ENCODE measurements at regions not wholly inside any gene's neighbourhood (a gene's known extent, or its start where the extent isn't known, plus 50 kb on each side); places are given as distances from the start of the nearest gene placed in this dataset.

- intact Hi-C loops (cut with micrococcal nuclease) = no loop called here
- Mint-ChIP-seq H3K9me3 (no peaks in the 10 kb centered on the region), H3K4me1 (ENCODE audit: low read depth) (peaks cover 11% of the 10 kb centered on the region), H3K4me3 (no peak overlapping the region), H3K27me3 (ENCODE audit: insufficient read depth) (no peaks in the 10 kb centered on the region), H3K27ac (no peak overlapping the region), H3K36me3 (ENCODE audit: low read depth) (peaks cover 43% of the 10 kb centered on the region)
- DNase-seq (ENCODE audit: low spot score) = no peak
Observed at GRCh38 chr13:30359991-30360390, 52.6 kb upstream of the KATNAL1 start.

DNA sequence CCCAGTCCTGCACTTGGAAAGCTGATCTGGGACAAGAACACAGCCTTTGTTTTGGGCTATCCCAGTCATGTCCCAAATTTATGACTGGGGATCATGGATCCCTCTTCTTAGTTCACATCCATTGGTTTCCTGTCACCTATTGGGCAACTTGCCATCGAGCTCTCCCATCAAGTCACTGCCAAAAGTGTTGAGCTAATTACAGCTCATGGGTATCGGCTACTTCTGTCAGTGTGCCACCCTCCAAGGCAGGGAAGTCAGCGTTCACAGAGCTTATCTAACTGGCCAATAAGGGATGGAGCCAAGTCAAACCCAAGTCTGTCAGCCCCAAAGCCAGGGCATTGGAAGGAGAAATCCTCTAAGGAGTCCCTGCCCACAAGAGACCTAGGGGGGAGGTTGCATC lies 53.2 kb upstream of the KATNAL1 start:
- H3K36me3 Mint-ChIP-seq (ENCODE audit: low read depth) = peaks cover 43% of the 10 kb centered on the region
- no peak overlapping the region for H3K27ac Mint-ChIP-seq
- H3K9me3 Mint-ChIP-seq = no peaks in the 10 kb centered on the region
- intact Hi-C loops (cut with micrococcal nuclease) = no loop called here
- H3K4me3 Mint-ChIP-seq = no peak overlapping the region
- no peak for DNase-seq (ENCODE audit: low spot score)
- no peaks in the 10 kb centered on the region for H3K27me3 Mint-ChIP-seq (ENCODE audit: insufficient read depth)
- peaks cover 10% of the 10 kb centered on the region for H3K4me1 Mint-ChIP-seq (ENCODE audit: low read depth)

GRCh38 chr13:30362005-30362788 lies 54.8 kb upstream of the KATNAL1 start:
- intact Hi-C loops (cut with micrococcal nuclease) = no loop called here
- no peak overlapping the region for H3K27ac Mint-ChIP-seq
- H3K27me3 Mint-ChIP-seq (ENCODE audit: insufficient read depth) = no peaks in the 10 kb centered on the region
- H3K4me1 Mint-ChIP-seq (ENCODE audit: low read depth) = peaks cover 13% of the 10 kb centered on the region
- no peaks in the 10 kb centered on the region for H3K9me3 Mint-ChIP-seq
- no peak overlapping the region for H3K4me3 Mint-ChIP-seq
- peaks cover 48% of the 10 kb centered on the region for H3K36me3 Mint-ChIP-seq (ENCODE audit: low read depth)
- DNase-seq (ENCODE audit: low spot score) = no peak

DNA sequence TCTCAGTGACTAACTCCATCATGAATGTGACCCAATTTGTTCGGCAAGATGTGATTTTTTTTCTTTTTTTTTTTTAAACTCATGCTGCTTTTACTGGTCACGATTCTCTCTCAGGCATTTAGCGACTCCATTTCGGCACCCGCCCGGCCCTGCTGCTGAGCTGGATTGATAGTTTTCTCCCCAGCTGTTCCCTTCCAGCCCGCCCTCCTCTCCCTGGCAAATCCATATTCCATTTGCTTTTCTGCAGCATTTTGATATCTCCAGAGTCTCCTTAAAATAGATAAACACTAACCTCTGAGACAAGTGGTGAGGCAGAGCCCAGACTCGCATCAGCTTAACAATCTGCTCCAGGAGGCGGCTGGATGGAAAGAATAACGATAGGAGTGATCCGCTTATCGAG lies 55.5 kb upstream of the KATNAL1 start:
- no peak for DNase-seq (ENCODE audit: low spot score)
- Mint-ChIP-seq H3K4me3 (no peak overlapping the region), H3K27ac (peak overlapping the region; percentile 1), H3K9me3 (no peaks in the 10 kb centered on the region), H3K27me3 (ENCODE audit: insufficient read depth) (no peaks in the 10 kb centered on the region), H3K36me3 (ENCODE audit: low read depth) (peaks cover 44% of the 10 kb centered on the region), H3K4me1 (ENCODE audit: low read depth) (peaks cover 13% of the 10 kb centered on the region)
- intact Hi-C loops (cut with micrococcal nuclease) = no loop called here

- no peaks in the 10 kb centered on the region for H3K9me3 Mint-ChIP-seq
- H3K36me3 Mint-ChIP-seq (ENCODE audit: low read depth) = peaks cover 44% of the 10 kb centered on the region
- no peak overlapping the region for H3K4me3 Mint-ChIP-seq
- no peaks in the 10 kb centered on the region for H3K27me3 Mint-ChIP-seq (ENCODE audit: insufficient read depth)
- H3K27ac Mint-ChIP-seq = no peak overlapping the region
- intact Hi-C loops (cut with micrococcal nuclease) = no loop called here
- no peak for DNase-seq (ENCODE audit: low spot score)
- peaks cover 16% of the 10 kb centered on the region for H3K4me1 Mint-ChIP-seq (ENCODE audit: low read depth)
Observed at GRCh38 chr13:30363725-30364124, 56.4 kb upstream of the KATNAL1 start.

GRCh38 chr13:30364133-30364532 lies 56.8 kb upstream of the KATNAL1 start:
- DNase-seq (ENCODE audit: low spot score) = no peak
- H3K27me3 Mint-ChIP-seq (ENCODE audit: insufficient read depth) = no peaks in the 10 kb centered on the region
- H3K9me3 Mint-ChIP-seq = no peaks in the 10 kb centered on the region
- no peak overlapping the region for H3K27ac Mint-ChIP-seq
- peaks cover 46% of the 10 kb centered on the region for H3K36me3 Mint-ChIP-seq (ENCODE audit: low read depth)
- H3K4me3 Mint-ChIP-seq = no peak overlapping the region
- intact Hi-C loops (cut with micrococcal nuclease) = no loop called here
- peaks cover 20% of the 10 kb centered on the region for H3K4me1 Mint-ChIP-seq (ENCODE audit: low read depth)

GRCh38 chr13:30364876-30365275 lies 57.4 kb upstream of the UBE2L5 start:
- intact Hi-C loops (cut with micrococcal nuclease) = no loop called here
- Mint-ChIP-seq H3K36me3 (ENCODE audit: low read depth) (peaks cover 43% of the 10 kb centered on the region), H3K27me3 (ENCODE audit: insufficient read depth) (no peaks in the 10 kb centered on the region), H3K4me3 (no peak overlapping the region), H3K27ac (no peak overlapping the region), H3K4me1 (ENCODE audit: low read depth) (peaks cover 26% of the 10 kb centered on the region), H3K9me3 (no peaks in the 10 kb centered on the region)
- DNase-seq (ENCODE audit: low spot score) = no peak

GRCh38 chr13:30366088-30366487 lies 56.2 kb upstream of the UBE2L5 start:
- Mint-ChIP-seq H3K4me3 (no peak overlapping the region), H3K9me3 (no peaks in the 10 kb centered on the region), H3K4me1 (ENCODE audit: low read depth) (peaks cover 36% of the 10 kb centered on the region), H3K27ac (no peak overlapping the region), H3K27me3 (ENCODE audit: insufficient read depth) (no peaks in the 10 kb centered on the region), H3K36me3 (ENCODE audit: low read depth) (peaks cover 40% of the 10 kb centered on the region)
- DNase-seq (ENCODE audit: low spot score) = no peak
- intact Hi-C loops (cut with micrococcal nuclease) = no loop called here

DNA sequence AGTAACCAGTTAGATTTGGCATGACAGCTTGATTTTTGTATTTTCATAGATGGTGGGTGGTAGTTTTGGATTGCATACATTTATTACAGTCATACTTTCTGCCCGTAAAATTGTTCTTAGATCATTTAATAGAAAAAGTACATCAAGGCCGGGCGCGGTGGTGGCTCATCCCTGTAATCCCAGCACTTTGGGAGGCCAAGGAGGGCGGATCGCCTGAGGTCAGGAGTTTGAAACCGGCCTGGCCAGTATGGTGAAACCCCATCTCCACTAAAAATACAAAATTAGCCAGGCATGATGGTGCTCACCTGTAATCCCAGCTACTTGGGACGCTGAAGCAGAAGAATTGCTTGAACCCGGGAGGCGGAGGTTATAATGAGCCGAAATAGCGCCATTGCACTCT lies 55.0 kb upstream of the UBE2L5 start:
- Mint-ChIP-seq H3K36me3 (ENCODE audit: low read depth) (peaks cover 38% of the 10 kb centered on the region), H3K27ac (no peak overlapping the region), H3K9me3 (no peaks in the 10 kb centered on the region), H3K4me1 (ENCODE audit: low read depth) (peaks cover 48% of the 10 kb centered on the region), H3K27me3 (ENCODE audit: insufficient read depth) (no peaks in the 10 kb centered on the region), H3K4me3 (no peak overlapping the region)
- no peak for DNase-seq (ENCODE audit: low spot score)
- intact Hi-C loops (cut with micrococcal nuclease) = no loop called here

DNA sequence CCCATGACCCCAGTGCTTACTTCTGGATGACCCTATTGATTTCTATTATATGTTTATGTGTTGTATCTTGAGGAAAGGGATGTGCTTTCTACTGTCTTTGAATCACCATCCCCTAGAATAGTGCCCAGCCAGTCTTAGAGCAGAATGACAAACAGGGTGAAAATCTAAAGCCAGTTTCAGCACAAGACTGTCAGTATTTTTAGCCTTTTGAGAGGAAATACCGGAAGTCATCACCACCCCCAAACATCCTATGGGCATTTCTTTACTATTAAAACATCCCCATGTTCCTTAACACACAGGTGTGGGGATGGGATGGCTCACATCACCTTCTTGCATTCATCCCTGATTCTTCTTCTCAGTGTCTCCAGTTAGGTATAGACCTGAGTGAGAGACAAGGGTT lies 52.1 kb upstream of the UBE2L5 start:
- H3K4me3 Mint-ChIP-seq = peak overlapping the region; percentile 25
- intact Hi-C loops (cut with micrococcal nuclease) = loop anchor here (2.0 to 10.0 kb wide), 7 partner anchors 205 to 775 kb away; partner anchors contain the start of gene SLC7A1
- H3K27ac Mint-ChIP-seq = peak overlapping the region; percentile 53
- peaks cover 41% of the 10 kb centered on the region for H3K36me3 Mint-ChIP-seq (ENCODE audit: low read depth)
- H3K9me3 Mint-ChIP-seq = no peaks in the 10 kb centered on the region
- no peak for DNase-seq (ENCODE audit: low spot score)
- H3K4me1 Mint-ChIP-seq (ENCODE audit: low read depth) = peaks cover 76% of the 10 kb centered on the region
- no peaks in the 10 kb centered on the region for H3K27me3 Mint-ChIP-seq (ENCODE audit: insufficient read depth)

DNA sequence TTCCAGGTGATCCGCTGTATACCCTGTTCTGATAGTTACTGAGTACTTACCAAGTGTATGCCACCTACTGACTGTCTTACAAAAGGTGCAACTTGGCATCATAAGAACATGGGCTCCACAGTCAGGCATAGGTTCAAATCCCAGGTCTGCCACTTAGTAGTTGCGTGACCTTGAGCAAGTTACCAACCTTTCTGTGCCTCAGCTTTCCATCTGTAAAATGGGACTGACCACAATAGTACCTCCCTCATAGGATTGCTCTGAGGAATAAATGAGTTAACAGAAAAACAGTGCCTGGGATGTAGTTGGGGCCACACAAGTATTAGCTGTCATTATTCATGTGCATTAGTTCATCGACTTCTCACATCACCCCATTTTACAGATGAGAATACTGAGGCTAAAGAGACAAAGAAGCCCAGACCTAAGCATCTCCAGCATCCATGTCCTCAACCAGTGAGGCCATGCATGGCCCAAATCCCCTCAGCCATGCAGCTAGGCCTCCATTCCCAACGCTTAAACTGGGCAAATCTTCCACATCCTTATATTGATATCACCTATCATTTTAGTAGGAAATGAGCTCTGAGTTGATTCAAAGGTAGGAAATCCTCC lies 51.3 kb upstream of the UBE2L5 start:
- no peaks in the 10 kb centered on the region for H3K9me3 Mint-ChIP-seq
- peak overlapping the region; percentile 84 for H3K27ac Mint-ChIP-seq
- H3K27me3 Mint-ChIP-seq (ENCODE audit: insufficient read depth) = no peaks in the 10 kb centered on the region
- peaks cover 34% of the 10 kb centered on the region for H3K36me3 Mint-ChIP-seq (ENCODE audit: low read depth)
- DNase-seq (ENCODE audit: low spot score) = no peak
- peaks cover 77% of the 10 kb centered on the region for H3K4me1 Mint-ChIP-seq (ENCODE audit: low read depth)
- H3K4me3 Mint-ChIP-seq = peak overlapping the region; percentile 68
- intact Hi-C loops (cut with micrococcal nuclease) = loop anchor here (1.0 to 10.0 kb wide), 8 partner anchors 59 to 776 kb away; partner anchors contain the start of gene SLC7A1

DNA sequence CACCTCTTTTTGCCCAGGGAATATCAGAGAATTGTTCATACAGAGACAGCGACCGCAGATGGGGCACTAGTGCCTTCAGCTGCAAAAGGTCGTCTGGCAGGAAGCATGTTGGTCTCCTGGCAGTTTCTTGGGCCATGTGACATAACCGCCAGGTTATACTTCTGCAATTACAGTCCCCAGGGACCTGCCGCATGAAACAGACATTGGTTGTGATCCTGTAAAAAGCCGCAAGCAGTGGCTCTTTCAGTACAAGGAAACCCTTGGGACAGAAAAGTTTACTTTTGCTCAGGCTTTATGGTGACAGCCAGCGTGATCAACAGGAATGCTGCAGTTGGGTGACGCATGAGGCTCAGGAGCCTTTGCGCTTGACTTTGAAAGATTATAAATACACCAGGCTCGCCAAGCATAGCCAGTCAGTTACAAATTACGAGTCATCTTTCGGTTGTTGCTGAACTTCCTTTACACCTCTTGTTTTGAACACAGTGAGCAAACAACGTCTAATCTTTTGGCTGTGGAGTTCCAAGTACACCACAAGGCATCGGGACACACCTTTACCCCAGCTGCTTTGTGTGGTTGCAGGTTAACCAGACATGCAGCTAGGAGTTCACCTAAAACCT lies 50.5 kb upstream of the UBE2L5 start:
- no peaks in the 10 kb centered on the region for H3K27me3 Mint-ChIP-seq (ENCODE audit: insufficient read depth)
- H3K27ac Mint-ChIP-seq = peak overlapping the region; percentile 84
- H3K4me3 Mint-ChIP-seq = peak overlapping the region; percentile 68
- no peaks in the 10 kb centered on the region for H3K9me3 Mint-ChIP-seq
- intact Hi-C loops (cut with micrococcal nuclease) = loop anchor here (1.0 to 10.0 kb wide), 11 partner anchors 24 to 777 kb away; partner anchors contain the start of genes KATNAL1 and SLC7A1
- DNase-seq (ENCODE audit: low spot score) = peak; percentile 65
- peaks cover 33% of the 10 kb centered on the region for H3K36me3 Mint-ChIP-seq (ENCODE audit: low read depth)
- H3K4me1 Mint-ChIP-seq (ENCODE audit: low read depth) = peaks cover 80% of the 10 kb centered on the region

Measured in activated T-helper 1 cell treated with anti-CD3 and anti-CD28 coated beads, Interleukin-12 subunit alpha, Interleukin-12 subunit beta, Interleukin-2, Interleukin-4 antibody, amounts not matched to agents 30 ng/mL and 10 ng/mL and 1 ng/mL, durations not matched to agents 14 hours and 24 hours and 36 hours (primary cell).